ENCODE measurements at regions not wholly inside any gene's neighbourhood (a gene's known extent, or its start where the extent isn't known, plus 50 kb on each side); places are given as distances from the start of the nearest gene placed in this dataset.
"Not testable (repeated sequence)": the region's sequence is repeated elsewhere in the genome, so short reads cannot be mapped to it uniquely, and the experiment has no call there.

DNA sequence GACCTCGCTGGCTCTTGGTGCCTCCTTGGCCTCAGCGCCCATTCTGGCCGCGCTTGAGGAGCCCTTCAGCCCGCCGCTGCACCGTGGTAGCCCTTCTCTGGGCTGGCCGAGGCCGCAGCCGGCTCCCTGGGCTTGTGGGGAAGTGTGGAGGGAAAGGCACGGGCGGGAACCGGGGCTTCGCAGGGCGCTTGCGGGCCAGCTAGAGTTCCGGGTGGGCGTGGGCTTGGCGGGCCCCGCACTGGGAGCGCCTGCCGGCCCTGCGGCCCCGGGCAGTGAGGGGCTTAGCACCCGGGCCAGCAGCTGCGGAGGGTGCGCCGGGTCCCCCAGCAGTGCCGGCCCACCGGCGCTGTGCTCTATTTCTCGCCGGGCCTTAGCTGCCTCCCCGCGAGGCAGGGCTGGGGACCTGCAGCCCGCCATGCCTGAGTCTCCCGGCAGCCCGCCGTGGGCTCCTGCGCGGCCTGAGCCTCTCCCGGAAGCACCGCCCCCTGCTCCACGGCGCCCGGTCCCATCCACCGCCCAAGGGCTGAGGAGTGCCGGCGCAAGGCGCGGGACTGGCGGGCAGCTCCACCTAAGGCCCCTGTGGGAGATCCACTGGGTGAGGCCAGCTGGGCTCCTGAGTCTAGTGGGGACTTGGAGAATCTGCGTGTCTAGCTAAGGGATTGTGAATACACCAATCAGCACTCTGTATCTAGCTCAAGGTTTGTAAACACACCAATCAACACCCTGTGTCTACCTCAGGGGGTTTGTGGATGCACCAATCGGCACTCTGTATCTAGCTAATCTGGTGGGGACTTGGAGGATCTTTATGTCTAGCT, 141.1 kb downstream of the SLCO4C1 start:
- not testable (repeated sequence) for DNase-seq (ENCODE audit: low read depth, low spot score)

- no peak for DNase-seq (ENCODE audit: low read depth, low spot score)
Measured at GRCh38 chr5:102154291-102154690, 141.8 kb downstream of the SLCO4C1 start.

- no peak for DNase-seq (ENCODE audit: low read depth, low spot score)
Measured at GRCh38 chr5:102153003-102153759, 142.9 kb downstream of the SLCO4C1 start.

GRCh38 chr5:102139029-102139428, 157.1 kb downstream of the SLCO4C1 start:
- no peak for DNase-seq (ENCODE audit: low read depth, low spot score)

- DNase-seq (ENCODE audit: low read depth, low spot score): no peak
Measured at GRCh38 chr5:102138243-102138653, 157.8 kb downstream of the SLCO4C1 start.

- DNase-seq (ENCODE audit: low read depth, low spot score): no peak
Measured at GRCh38 chr5:102130890-102131289, 165.2 kb downstream of the SLCO4C1 start.

- no peak for DNase-seq (ENCODE audit: low read depth, low spot score)
Measured at GRCh38 chr5:102130386-102130785, 165.7 kb downstream of the SLCO4C1 start.

DNA sequence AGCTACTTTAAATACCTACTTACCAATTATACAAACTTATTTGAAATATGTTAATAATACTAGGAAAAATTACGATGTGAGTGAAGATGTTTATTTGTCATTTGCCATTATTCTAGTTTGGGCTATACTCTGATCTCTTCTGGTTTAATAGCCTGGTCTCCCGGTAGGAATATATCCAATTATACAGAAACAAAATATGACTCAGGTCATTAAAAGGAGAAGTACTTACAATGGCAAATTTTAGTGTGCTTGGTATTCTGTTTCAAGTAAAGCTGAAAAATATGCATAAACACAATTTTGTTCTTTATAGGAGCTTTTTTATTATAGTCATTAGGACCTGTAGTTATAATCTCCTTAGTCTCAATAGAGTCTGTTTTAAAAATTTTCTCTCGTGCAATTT, 176.8 kb downstream of the SLCO4C1 start:
- DNase-seq (ENCODE audit: low read depth, low spot score): no peak

DNA sequence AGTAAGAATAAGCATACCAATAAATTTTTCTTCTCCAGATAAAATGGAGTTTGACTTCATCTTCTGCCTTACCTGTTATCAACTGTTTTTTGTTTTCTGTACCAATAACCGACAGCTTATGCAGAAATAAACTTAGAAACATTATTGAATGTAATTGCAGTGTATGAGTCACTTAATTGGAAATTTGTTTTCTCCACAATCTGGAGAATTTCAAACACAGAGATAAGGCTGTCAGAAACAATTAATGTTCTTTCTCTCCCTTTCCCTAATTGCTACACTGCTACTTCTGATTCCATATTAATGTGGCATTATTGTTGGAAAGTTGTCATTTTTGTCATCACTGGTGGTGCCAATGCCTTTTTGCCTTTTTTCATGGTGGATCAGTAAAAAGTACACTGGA, 180.3 kb downstream of the SLCO4C1 start:
- no peak for DNase-seq (ENCODE audit: low read depth, low spot score)

- DNase-seq (ENCODE audit: low read depth, low spot score): no peak
Measured at GRCh38 chr5:102114525-102115069, 181.5 kb downstream of the SLCO4C1 start.

GRCh38 chr5:102107865-102108264, 188.2 kb downstream of the SLCO4C1 start:
- DNase-seq (ENCODE audit: low read depth, low spot score): no peak

GRCh38 chr5:102106599-102106998, 189.5 kb downstream of the SLCO4C1 start:
- DNase-seq (ENCODE audit: low read depth, low spot score): no peak

DNA sequence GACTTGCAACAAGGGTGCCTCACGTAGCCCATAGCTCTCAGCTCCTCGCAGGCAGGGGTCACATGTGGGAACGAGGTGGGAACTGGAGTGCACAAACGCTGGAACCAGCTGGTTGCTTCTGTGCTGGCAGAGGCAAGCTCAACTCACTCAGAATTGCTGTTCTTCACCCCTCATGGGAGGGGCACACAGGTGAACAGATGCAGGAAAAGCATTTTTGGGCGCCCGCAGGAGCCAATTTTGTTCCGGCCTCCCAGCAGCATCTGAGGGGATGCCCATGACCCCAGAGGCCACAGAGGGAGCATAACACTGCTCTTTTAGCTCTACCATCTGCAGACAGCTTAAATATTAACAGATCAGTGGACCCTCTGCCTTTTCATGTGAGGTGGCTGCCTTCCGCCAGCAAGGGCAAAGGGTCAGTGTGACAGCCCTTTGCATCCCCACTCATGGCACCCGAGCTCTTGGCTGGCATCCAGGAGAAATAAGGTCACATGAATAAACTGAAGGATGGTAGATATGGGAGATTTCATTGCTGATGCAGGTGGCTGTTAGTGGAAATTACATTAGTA, 196.2 kb downstream of the SLCO4C1 start:
- no peak for DNase-seq (ENCODE audit: low read depth, low spot score)

DNA sequence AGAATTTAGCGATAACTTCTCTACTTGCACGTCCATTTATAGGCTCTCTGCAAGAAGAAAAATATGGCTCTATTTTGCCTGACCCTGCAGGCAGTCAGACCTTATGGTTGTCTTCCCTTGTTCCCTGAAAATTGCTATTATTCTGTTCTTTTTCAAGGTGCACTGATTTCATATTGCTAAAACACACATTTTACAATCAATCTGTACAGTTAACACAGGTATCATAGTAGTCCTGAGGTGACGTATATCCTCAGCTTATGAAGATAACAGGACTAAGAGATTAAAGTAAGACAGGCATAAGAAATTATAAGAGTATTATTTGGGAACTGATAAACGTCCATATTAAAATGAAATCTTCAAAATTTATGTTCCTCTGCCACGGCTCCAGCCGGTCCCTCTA, 197.0 kb downstream of the SLCO4C1 start:
- DNase-seq (ENCODE audit: low read depth, low spot score): not testable (repeated sequence)

DNA sequence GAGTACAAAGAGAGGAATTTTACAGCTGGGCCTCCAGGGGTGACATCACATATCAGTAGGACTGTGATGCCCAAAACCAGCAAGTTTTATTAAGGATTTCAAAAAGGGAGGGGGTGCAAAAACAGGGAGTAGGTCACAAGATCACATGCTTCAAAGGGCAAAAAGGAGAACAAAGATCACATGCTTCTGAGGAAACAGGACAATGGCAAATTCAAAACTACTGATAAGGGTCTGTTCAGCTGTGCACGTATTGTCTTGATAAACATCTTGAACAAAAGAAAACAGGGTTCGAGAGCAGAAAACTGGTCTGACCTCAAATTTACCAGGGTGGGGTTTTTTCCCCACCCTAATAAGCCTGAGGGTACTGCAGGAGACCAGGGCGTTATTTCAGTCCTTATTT, 197.5 kb downstream of the SLCO4C1 start:
- not testable (repeated sequence) for DNase-seq (ENCODE audit: low read depth, low spot score)

GRCh38 chr5:102090770-102091169, 205.3 kb downstream of the SLCO4C1 start:
- DNase-seq (ENCODE audit: low read depth, low spot score): no peak

DNA sequence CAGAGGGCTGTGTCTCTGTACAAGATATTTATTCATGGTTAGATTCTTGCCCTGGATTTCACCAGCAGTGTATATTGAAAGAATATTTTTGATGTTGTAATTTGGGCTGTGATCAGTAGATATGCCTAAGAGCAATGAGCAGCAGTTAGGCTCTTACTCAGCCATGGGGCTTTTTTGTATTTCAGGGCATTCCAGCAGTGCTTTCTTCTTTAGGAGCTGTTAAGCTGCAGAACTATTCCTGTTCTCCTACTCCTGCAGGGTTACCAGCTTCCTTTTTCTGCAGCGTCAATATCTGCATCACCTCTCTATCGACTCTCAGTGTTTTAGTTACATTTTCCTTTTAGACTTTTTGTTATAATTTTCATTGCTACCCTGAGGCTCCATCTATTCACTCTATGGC, 206.2 kb downstream of the SLCO4C1 start:
- DNase-seq (ENCODE audit: low read depth, low spot score): no peak

DNA sequence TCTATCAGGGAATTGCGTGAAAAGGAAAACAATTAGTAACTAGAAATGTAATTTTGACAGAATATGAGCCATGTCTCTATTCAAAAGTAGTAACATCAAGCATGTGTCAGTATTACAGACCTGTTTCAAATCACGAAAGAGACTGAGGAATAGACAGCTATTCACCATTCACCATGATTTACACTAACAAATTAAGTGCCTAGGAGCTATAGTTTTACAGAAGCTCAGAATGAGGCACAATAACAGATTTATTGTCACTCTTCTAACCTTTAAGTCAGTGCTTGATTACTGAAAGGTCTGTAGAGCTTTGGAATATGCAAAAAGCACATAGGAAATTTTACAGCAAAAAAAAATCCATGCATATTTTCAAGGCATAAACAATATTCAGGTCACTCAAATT, 208.2 kb downstream of the SLCO4C1 start:
- DNase-seq (ENCODE audit: low read depth, low spot score): no peak

DNA sequence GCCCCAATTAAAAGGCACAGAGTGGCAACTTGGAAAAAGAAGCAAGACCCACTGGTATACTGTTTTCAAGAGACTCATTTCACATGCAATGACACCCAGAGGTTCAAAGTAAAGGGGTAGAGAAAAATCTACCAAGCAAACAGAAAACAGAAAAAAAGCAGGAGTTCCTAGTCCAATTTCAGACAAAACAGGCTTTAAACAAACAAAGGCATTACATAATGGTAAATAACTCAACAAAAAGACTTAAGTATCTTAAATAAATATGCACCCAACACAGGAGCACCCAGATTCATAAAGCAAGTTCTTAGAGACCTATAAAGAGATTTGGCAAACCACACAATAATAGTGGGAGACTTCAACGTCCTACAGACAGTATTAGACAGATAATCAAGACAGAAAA, 215.8 kb downstream of the SLCO4C1 start:
- no peak for DNase-seq (ENCODE audit: low read depth, low spot score)

DNA sequence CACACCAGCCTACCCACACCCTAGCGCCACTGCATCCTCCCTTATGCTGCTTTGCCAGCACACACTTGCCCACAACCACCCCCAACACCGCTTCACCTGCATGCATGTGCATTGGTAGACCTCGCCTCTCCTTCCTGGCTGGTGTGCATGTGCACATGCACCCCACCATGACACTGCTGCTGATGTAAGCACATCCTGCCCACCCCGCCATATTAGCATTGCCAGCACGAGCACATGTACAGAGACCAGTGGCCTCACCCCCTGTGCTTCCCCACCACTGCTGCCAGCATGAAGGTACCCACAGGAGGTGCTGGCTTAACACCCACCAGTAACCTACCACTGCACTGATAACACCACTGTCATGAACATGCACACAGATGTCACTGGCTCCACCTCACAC, 218.2 kb downstream of the SLCO4C1 start:
- DNase-seq (ENCODE audit: low read depth, low spot score): no peak

GRCh38 chr5:102069974-102070373, 226.1 kb downstream of the SLCO4C1 start:
- DNase-seq (ENCODE audit: low read depth, low spot score): no peak

GRCh38 chr5:102068870-102069269, 227.2 kb downstream of the SLCO4C1 start:
- no peak for DNase-seq (ENCODE audit: low read depth, low spot score)

Data from brain pericyte (primary cell).